ENCODE measurements at regions not wholly inside any gene's neighbourhood (a gene's known extent, or its start where the extent isn't known, plus 50 kb on each side); places are given as distances from the start of the nearest gene placed in this dataset.
"Not testable (repeated sequence)": the region's sequence is repeated elsewhere in the genome, so short reads cannot be mapped to it uniquely, and the experiment has no call there.

DNA sequence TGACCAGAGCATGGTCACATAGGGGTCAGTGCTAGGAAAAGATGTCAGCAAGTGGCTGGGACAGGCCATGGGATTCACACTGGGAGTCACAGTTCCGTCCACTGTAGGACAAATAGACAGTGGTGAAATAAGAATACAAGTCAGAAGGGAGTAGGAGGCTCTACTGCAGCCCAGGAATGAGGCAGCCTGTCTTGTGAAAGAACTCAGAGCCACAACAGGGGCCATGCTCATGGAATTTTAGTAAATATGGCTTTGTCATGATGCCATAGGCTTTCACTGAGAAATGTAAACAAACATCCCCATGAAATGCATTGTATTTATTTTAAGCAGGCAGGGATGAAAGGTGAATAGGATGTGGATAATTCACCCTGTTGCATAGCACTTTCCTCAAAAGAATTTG is 504.3 kb downstream of the SOX11 start:
- DNase-seq (ENCODE audit: low read depth, low spot score): no peak

DNA sequence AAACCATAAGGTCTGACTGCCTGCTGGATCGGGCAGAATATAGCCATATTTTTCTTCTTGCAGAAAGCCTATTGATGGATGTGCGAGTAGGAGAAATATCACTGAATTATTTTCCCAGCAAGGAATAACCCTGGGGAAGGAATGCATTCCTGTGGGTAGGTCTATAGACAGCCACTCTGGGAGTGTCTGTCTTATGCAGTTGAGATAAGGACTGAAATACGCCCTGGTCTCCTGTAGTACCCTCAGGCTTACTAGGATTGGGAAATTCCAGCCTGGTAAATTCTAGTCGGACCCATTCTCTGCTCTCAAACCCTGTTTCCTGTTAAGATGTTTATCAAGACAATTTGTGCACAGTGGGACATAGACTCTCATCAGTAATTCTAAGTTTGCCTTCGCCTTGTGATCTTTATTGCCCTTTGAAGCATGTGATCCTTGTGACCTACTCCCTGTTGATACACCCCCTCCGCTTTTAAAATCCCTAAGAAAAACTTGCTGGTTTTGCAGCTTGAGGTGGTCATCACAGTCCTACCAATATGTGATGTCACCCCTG is 506.3 kb downstream of the SOX11 start:
- DNase-seq (ENCODE audit: low read depth, low spot score): not testable (repeated sequence)

DNA sequence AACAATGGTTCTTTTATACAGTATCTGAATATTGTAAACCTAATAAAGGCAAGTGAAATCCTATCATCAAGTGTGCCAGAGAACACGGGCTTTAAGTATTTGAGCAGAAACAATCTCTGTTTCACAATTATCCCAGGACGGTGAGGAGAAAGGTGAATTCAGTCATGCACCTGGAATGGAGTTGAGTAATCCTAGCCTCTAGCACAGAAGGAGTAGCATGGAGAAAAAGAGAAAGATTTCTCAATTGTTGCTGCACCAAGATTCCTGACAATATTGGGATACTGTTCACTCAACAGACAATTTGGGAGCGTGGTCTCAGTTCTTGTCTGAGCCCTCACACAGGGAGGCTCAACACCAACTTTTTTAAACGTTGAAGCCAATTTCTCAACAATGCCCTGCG is 510.6 kb downstream of the SOX11 start:
- no peak for DNase-seq (ENCODE audit: low read depth, low spot score)

DNA sequence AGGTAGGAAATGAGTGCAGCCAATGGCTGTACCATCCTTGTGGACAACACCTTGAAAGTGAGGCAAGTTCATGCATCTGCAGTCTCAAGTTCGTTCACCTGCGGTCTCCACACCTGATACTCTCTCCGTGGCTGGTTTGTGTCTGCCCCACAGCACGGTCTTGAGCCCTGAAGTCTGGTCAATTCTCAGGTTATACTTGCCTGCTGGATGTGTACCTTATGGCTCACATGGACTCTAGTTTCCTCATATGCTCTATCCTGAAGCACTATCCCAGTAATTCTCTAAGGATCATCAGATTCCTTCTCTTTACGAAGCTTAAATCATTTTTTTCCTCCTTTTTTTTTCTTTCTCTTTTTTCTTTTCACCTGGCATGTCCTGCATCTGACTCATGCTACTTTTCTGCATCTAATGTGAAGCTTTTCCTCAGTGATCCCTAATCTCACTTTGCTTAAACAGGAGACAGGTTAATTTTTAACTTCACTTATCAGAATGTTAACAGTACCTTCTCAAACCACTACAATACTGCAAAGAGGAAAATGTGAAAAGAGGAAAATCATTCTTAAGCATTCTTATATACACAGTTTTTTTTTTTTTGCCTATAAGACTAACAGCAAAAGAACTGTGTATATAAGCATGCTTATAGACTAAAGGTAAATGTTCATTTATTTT is 511.2 kb downstream of the SOX11 start:
- DNase-seq (ENCODE audit: low read depth, low spot score): no peak

DNA sequence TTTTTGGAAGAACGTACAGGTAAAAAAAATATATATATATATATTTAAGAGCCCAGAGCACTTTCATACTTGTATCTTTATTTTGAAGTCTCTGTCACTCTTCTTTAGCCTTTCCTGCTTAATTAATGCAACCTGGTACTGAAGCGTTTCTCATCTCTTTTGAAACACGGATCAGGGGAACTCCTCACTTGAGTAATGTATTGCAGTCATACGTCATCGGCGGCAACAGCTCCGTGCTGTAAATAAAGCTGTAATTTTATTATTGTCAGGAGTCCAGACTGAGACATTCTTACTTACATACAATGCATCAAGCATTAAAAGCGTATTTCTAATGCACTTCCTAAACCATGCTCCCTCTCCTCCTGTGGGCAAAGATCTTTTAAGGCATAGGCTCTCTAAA is 514.7 kb downstream of the SOX11 start:
- DNase-seq (ENCODE audit: low read depth, low spot score): no peak

DNA sequence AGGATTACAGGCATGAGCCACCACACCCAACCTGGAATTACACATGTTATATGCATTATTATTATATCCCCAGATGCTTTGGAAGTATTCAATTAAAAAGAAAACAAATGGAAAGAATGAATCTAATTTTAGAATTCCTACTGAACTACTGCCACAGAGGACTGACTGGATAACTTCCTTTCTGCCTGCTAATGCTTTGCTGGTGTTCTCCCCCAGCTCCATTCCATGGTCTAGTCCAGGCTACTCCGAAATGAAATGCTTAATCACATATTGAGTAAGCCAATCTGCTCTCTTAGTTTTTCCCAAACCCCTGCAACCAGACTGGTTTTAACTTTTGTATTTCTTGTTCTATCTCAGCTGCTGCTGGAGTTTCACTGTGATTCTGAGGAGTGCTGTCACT is 519.1 kb downstream of the SOX11 start:
- DNase-seq (ENCODE audit: low read depth, low spot score): no peak

DNA sequence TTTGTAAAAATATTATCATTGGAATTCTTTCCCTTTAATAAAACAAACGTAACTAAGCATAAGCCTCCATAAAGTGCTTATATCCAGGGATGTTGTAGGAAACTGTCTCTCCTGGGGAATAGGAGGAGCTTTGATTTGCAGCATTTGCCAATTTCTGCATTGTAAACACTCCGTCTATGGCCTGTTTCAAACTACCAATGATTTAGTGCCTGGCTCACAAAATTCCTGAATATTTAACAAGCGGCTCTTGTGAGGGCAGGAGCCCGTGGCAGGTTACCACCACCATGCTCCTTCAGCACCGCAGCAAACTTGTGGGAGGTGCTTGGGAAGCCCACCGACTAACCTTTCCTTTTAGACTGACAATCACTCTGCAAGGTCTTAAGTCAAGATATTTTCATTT is 520.3 kb downstream of the SOX11 start:
- no peak for DNase-seq (ENCODE audit: low read depth, low spot score)

DNA sequence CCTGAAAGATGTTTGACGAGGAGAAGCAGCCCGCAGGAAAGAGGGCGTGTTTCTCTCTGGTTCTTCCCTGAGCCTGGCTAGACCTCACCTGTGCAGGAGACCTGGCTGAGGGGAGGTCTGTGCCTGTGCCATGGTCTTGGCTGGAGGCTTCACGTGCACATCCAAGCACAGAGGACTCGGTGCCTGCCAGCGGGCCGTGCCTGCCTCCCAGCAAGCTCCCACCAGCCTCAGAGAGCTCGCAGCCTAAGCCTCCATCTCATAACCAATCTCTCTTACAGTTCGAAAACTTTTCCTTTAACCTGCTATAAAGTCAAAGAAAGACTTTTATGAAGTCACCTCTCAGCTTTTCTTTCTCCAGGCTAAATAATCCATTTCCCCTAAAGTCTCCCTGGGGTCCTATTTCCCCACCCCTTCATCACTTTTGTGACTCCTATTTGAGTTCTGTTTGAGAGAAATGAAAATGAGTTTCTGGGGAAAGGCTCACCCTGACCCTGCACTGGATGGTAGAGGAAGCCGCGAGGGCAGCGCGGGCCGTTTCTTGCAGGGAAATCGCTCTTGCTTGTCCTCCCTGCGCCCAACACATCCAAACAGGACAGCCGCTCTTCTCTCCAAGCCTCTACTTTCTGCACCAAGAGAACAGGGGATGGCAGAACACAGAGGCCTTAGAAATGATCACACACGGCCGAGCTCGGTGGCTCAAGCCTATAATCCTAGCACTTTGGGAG is 521.0 kb downstream of the SOX11 start:
- DNase-seq (ENCODE audit: low read depth, low spot score): no peak

DNA sequence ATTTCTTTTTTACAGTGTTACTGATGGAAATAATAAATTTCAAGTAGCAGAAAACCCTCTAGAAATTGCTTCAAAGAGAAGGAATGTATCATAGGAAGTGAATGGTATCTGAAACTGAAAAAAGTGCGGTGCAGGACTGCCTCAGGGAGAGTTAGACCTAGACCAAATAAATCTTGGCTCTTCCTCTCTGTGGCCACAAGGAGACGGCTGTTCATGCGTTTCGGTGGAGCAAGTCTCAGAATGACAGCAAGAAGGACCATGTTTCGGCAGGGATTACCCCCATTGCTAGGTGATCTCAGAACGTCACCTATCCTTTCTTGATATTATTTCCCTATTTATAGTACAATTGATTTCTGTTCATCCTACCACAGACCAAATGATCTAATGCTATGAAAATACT is 522.3 kb downstream of the SOX11 start:
- DNase-seq (ENCODE audit: low read depth, low spot score): no peak

DNA sequence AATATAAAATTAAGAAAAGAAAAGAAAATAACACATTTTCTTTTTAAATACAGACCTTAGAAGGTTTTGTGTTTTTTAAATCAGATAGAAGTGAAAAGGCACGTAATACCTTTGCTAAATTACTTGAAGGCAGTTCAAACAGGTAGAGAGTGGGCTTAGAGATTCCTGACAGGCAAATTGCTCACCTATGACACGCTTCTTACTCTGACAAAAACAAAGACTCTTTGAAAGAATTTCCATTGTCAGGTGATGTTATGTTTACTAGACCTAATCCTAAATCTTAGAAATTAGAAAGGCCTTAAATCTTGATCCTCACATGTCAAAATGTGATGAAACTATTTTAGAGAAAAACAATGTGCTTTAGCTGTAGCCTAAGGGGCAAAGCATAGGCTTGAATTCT is 522.9 kb downstream of the SOX11 start:
- no peak for DNase-seq (ENCODE audit: low read depth, low spot score)

DNA sequence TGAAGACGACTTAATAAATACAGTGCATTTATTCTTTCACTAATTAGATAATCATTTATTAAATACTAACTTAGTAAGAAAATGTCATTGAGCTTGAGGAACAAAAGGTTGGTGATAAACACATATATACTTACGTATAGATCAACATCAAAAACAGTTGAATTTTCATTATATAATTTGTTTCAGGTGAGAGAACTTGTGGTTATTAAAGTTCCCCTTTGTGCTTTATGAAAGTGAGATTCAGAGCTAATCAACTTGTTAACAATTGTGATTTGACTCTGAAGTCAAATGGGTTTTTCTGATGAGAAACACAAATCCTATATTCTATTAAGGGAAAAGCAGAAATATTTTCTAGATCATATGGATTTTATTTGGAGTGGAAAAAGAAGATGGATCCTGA is 524.0 kb downstream of the SOX11 start:
- DNase-seq (ENCODE audit: low read depth, low spot score): no peak

DNA sequence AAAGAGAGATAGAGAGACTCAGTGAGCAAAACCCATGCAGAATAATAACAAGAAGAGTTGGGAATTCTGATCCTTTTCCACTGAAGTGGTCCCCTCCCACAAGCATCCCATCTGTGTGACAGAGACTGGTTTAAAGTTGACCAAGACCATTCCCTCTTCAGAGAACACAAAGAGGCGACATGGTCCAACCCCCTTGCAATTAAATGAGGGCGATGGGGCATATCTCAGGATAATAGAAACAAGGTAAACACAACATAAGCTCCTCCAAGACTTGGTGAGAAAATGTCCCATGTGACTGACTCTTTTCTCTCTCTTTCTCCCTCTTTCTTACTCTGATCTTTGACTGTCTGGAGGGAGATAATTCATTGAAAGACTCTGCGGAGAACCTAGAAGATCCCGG is 526.7 kb downstream of the SOX11 start:
- no peak for DNase-seq (ENCODE audit: low read depth, low spot score)

DNA sequence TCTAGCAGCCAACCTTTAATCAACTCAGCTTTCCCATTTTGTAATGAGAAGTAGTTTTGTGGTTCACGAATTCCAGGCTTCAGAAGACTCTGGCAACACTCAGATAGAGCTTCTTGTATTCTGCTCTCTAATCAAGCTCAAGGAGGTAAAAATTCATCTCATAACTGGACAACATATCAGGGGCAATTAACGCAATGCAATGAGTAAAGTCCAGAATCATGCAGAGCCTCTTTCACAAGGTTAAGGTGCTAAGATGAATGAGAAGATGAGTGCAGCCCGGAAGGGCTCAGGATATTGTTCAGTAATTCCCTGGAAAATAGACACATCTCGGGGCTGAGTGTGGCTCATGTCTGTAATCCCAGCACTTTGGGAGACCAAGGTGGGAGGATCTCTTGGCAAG is 527.7 kb downstream of the SOX11 start:
- no peak for DNase-seq (ENCODE audit: low read depth, low spot score)

DNA sequence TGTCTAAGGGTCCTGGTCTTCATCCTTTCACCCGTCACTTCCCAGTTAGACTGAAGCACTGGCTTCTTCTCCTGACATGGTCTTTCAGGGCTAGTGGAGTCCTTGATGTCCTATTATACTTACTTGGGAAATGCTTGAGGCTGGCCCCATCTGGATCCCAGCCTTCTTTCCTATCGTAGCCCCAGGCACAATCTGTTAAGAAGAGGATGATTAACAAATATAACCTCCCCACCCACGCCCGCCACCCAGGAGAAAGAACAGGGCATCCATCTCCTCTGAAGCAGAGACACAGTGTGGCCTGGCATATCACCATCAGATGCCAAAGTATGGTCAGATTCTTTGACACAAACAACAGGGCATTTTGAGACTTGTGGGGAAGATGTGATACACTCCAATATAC is 530.1 kb downstream of the SOX11 start:
- no peak for DNase-seq (ENCODE audit: low read depth, low spot score)

DNA sequence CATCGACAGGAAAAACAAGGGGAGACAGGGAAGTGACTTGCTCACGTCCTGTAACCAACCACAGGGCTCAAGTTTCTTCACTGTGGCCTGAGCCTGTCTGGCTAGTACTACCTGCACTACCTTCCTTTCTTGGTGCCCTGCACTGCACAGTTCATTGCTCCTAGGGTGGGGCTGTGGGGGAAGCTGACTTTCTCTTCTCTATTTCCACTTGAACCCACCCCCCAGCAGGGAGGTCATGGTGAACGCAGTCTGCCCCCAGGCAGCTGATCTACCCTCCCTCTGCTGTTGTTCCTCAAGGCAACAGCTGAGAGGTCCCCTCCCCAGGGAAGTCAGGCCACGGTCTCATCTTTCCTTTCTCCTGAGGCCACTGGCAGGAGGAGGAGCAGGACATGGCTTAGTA is 532.1 kb downstream of the SOX11 start:
- DNase-seq (ENCODE audit: low read depth, low spot score): no peak

DNA sequence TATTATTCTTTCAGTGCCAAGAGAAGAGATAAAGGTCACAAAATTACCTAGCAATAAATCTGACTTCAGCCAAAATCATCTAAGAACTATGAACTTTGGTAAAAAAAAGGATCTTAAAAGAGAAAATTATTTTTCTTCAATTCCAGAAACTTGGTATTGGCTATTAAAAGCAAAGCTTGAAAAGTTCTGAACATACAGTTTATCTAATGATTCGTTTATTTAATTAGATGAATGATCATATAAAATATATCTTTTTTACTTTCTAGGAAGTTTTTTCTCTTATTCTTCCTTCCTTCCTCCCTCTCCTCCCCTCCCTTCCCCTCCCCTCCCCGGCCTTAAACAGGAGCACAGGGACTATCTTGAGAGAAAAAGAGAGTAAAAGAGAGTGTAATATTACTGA is 536.1 kb downstream of the SOX11 start:
- no peak for DNase-seq (ENCODE audit: low read depth, low spot score)

DNA sequence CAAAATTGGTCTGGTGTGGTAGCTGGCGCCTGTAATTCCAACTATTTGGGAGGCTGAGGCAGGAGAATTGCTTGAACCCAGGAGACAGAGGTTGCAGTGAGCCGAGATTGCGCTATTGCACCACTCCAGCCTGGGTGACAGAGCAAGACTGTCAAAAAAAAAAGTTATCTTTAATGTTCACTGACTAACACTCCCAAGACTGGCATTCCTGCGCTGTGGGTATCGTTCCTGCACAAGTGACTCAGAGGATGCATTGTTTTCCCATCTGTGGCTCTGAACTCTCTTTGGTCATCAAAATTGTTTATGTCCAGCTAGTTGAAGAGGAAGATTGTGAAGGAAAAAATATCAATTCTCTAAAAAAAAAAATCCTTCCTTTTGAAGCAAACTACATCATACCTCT is 539.0 kb downstream of the SOX11 start:
- DNase-seq (ENCODE audit: low read depth, low spot score): no peak

DNA sequence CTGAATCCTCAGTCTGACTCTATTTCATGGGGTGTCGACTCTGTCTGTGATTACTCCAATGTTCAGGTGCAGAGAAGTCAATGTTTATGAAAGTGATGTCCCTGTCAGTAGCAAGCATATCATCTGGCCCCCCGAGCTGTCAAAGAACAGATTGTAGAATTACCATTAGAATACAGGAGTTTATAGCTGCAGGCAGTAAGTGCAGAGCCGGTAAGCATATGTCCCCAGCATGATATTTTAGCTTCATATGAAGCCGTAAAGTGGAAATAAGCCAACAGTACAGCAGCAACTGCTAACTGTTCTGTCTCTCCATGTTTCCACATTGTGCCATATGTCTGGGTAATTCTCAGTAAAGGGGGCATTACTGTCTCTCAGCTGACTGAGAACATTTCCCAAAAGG is 541.8 kb downstream of the SOX11 start:
- DNase-seq (ENCODE audit: low read depth, low spot score): no peak

DNA sequence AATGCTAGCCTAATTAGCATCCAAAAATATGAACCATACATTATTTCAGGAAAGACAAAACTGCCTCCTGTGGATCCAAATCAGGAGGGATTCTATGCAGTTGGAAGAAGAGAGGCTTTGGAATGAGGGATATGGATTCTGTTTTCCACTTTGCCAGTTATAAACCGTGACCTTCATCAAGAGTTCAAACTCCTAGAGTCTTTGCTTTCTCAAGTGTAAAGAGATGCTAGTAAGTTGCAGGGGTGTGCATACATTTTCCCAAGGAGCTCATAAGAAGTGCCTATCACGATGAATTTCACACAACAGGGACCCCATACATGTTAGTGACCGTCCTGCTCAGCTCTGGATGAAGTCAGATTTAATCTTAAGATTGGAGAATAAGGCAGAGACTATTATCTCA is 542.5 kb downstream of the SOX11 start:
- no peak for DNase-seq (ENCODE audit: low read depth, low spot score)

DNA sequence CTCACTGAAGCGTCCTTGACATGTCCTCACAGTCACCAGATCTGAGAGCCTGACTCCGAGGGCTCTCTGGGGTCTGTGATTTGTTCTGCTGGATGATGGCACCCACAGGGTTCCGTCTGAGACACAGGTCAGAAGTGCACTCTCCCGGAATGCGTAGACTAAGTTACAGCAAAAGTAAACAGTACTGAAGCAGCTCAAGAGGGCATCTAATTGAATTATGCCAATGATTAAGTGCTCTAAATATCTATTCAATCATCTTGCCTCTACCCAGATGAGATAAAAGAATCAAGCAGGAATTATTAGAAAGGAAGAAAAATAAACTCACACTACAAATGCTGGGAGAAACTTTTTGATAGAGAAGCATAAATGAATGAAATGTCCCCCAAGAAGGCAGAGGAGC is 544.1 kb downstream of the SOX11 start:
- no peak for DNase-seq (ENCODE audit: low read depth, low spot score)

DNA sequence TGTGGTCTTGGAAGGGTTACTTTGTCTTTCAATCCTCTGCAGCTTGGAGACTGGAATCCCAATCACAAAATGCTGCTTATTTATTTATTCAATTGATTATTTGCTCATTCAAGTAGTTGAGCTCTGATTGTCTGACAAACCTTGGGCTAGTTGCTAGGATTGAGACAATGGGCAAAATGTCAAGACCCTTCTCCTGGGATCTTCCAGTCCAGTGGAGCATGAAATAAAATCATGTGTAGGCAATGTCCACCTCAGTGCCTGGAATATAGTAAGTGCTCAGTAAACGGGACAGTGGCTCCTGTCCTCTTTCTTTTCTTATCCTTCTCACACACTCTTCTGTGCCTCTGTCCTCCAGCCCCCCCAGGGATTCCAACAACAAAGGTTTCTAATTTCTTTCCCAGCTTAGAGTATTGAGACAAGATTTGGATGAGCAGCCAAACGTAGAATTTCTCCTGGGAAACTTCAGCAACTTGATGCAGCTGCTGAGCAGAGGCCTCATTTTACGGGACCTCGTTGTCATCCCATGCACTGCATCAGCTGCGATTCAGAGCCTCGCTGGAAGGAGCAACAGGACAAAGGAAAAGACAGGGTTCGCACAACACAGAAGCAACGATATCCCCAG is 545.0 kb downstream of the SOX11 start:
- no peak for DNase-seq (ENCODE audit: low read depth, low spot score)

DNA sequence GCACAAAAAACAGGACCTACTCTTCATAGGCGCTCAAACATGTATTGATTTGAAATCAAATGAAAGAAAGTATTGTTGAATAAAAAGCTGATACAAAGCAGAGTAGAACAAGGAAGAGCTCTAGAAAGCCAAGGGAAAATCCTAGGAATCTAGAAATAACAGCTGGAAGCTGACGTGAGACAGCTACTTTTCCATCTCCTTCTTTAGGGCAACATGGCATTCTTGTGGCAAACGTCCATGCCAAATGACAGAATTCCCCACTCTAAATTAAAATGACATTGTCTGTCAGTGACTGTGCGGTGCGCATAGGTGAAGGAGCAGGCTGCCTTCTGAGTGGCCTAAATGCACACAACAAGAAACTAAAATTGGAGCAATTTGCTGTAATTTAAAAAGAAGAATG is 557.4 kb downstream of the SOX11 start:
- DNase-seq (ENCODE audit: low read depth, low spot score): no peak

DNA sequence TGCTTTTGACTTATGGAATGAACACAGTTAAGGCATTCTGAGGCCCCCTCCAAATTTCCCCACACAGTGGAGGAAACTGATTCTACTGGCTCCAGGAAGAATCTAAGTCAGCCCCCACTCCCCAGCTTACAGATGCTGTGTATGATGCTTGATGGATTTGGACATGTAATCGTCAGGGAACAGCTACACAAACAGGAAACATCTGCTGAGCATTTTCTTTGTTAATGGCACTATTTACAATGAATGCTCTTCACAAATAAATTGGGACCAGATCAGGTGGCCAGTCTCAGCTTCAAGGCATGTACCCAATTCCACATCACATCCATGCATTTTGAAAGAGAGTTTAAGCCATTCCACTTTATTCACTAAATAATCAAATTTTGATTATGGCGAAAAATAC is 562.3 kb downstream of the SOX11 start:
- DNase-seq (ENCODE audit: low read depth, low spot score): no peak

Data from smooth muscle cell of the brain vasculature (primary cell).